ENCODE measurements at regions not wholly inside any gene's neighbourhood (a gene's known extent, or its start where the extent isn't known, plus 50 kb on each side); places are given as distances from the start of the nearest gene placed in this dataset.
"Not testable (repeated sequence)": the region's sequence is repeated elsewhere in the genome, so short reads cannot be mapped to it uniquely, and the experiment has no call there.

DNA sequence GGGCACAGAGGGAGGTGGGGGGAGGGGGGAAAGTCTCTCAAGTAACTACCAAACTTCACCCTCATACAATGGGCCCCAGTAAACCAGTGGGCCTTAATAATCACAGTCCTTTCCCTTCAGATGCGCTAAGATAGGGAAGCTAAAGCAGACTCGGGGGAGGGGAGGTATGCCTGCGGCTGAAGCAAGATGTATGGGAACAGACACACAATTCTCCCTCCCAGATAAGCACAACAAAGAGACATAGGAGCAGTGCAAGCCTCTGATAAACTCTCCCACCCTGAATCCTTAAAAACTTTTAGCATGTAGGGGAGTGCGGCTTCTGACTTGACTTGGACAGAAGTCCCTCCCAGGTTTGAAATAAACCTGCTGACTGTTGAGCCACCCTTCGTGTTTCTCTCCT, 54.7 kb downstream of the PROP1 start:
- not testable (repeated sequence) for DNase-seq

DNA sequence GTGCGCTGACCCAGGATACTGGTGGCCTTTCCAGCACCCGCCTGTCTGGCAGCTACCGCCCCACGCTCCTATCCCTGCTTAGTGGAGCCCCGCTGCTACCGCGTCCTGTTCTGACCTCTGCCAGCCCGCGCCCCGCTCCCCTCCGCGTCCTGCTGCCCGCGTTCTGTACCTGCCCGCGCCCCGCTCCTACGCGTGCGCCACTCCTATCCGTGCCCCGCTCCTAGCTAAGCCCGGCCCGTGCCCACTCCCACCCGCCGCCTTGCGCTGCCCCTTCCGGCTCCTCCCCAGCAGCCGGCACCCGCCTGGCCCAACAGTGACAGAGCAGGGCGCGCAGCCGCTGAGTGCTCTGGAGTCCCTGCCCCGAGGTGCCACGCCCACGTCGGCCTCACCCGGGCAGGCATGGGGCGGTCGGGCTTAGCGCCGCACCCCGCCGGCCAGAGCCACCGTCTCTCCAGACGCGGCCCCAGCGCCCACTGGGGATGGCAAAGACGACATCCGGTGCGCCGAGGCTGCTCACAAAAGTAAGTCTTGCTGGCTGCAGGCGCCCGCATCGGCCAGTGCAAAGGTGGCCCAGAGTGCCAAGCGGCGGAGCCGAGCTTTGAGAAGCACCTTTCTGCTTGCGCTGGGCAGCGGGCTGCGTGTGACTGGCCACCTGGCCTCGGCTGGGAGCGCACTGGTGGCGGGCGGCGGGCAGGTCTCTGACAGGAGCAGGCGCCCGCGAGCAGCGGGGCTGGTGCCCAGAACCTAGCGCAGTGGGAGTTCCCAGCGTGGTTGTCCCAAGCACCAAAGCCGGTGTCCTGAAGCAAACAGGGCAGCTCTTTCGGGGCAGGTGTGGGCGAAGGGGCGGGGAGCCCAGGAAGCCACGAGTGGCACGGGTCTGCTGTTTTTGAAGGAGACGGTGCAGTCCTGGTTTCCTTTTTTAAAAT, 56.5 kb downstream of the PROP1 start:
- peak; percentile 15 for DNase-seq

DNA sequence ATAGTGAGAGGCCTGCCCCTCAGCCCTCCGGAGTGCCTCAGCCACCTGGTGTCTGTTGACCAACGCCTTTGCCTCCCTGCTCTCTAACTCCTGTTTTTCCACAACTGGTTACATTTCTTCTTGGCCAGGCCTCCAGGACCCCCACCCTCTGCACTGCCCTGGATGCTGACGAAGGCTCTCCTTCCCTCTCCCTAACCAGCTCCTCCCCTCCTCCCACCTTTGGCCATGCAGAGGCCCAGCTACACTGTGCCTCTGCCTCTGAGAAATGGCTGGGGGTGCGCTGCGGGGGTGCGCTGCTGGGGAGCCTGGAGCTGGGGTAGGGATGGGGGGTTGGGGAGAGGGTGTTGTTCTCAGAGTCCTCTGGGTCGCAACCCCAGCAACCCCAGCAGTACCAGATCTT, 57.3 kb downstream of the PROP1 start:
- not testable (repeated sequence) for DNase-seq

DNA sequence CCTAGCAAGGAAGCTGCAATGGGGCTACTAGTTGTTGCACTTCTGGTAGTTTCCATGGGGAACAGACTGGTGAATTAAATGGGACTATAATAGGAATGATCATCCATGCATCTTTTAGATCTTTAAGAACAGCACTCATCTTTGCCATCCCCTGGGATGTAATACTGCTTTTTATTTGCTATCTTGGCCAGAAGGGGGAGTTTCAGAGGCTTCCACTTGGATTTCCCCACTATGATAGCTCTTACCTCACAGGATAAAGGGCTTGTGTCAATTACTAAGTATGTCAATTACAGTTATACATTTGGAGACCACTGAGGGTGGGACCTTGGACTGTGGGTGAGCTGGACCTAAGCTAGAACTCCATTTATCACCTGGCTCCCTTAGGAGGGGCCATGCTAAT, 61.8 kb downstream of the PROP1 start:
- not testable (repeated sequence) for DNase-seq

DNA sequence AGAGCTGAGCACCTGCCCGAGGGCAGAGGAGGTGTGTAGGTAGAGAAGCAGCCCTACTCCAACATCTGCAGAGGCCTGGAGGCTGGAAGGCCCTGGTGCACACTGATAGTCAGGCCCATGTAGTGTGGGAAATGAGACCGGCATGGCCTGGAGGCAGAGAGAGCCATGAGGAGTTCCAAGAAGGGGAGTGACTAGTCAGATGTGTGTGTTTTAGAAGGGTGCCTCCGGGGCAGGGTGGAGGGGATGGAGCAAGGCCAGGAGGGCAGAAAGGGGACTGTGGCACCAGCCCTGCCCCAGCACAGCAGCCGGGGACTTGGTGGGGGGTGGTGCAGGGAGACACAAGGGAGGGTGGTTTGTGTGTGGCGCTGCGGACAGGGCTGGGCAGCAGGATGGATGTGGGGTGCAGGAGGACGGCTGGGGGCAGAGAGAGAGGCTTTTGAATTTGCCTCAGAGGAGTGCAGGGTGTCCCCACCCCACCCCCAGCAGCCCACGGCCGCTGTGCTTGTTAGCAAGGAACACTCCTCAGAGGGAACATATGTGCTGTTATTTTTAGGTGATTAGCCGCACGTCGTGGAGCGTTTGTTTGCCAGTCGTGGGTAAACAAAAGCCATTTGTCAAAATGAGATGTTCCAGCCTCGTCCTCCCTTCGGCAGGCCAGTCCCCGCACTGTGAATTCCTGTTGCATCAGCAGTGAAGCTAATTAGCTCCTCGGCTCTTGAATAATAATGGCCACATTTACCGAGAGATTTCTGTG, 65.6 kb downstream of the PROP1 start:
- peak; percentile 18 for DNase-seq

DNA sequence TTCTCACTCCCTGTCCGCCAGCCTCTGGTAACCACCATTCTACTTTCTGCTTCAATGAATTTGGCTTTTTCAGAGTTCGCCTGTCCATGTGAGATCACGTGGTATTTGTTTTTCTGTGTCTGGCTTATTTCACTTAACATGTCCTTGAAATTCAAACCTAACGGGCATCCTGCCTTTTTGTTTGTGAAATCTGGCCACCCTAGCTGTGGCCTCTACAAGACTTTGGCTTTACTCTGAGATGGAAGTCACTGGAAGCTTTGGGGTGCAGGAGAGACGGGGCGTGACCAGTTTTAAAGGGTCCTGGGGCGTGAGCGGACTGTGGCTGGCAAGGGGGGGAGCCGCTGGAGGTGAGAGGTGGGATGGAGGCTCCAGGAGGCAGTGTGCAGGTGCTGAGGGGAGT, 66.4 kb downstream of the PROP1 start:
- not testable (repeated sequence) for DNase-seq

DNA sequence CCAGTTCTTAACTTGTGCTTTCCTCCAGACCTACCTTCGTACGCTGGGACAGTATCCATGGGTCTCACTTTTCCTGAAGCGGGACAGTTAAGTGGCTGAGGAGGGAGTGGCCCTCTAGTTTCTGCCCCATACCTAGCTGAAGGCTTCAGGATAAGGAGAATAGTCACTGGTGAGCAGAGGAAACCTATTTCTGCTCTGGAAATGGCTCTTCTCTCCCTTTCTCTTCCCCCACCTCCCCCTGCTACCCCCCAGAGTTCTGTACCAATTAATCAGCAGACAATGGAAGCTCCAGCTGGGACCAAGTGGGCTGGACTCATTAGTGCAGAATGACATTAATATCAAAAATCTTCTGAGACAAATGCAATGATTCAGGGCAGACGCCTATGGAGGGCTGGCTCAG, 68.5 kb downstream of the PROP1 start:
- DNase-seq = not testable (repeated sequence)

DNA sequence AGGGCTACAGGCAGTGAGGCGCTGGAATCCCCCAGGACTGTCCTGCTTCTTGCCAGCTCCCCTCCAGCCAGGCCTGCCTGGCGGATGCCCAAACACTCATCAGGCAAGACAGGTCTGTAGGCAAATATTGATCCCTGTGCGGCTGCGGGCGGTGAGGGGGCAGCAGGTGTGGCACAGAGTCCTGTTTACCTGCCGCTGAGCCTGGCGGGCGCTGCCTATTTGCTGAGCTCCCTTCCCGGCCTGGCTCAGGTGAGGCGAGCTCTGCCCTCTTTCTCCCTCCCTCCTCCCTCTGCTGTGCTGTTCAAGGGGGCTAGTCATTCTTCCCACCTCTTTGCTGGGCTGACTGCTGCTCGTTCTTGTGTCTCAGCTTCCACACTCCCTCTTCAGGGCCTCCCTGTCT, 71.5 kb downstream of the PROP1 start:
- not testable (repeated sequence) for DNase-seq

DNA sequence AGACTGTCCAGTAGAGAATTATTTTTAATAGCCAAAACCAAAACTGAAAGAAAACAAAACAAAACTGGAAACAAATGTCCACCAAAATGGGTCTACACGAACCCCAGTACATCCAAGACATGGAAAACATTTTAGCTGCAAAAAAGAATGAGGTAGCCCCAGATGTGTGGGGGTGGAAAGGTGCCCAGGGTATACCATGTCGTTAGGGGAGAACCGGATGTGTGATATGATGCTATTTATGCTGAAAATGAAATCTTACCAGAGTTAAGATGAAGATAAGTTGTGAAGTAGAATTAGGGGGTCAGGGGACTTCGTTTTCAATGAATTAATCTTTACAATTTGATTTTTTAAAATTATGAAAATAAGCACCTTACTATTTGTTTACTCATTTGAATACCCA, 72.2 kb downstream of the PROP1 start:
- DNase-seq = not testable (repeated sequence)

DNA sequence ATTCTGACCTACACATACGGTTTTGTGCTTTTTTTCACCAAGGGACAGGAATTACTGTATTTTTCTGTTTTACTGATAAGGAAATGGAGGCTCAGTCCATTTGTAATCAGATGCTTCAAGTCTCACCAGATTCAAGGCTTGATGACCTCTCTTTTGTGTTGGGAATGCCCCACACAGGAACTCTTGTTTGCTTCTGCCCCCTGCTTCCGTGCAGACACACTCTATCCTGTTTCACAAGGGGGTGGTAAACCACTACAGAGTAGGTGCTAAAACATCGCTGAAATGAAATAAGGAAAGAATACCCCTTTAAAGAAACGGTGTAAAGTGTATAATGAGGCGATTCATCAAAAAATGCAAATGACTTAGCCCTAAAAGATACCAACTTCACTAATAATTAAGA, 72.9 kb downstream of the PROP1 start:
- DNase-seq = not testable (repeated sequence)

DNA sequence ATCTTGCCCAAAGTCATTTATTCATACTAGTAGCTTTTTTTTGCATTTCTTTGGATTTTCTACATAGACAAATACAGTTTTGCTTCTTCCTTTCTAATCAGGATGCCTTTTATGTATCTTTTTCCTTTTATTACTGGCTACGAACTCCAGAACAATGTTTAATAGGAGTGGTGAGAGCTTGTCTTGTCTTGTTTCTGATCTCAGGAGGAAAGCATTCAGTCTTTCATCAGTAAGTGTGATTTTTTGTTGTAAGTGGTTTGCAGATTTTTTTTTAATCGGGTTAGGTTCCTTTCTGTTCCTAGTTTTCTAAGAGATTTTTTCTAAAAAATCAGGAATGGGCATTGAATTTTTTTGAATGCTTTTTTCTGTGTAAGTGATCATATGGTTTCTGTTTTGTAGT, 86.8 kb downstream of the PROP1 start:
- DNase-seq = not testable (repeated sequence)

DNA sequence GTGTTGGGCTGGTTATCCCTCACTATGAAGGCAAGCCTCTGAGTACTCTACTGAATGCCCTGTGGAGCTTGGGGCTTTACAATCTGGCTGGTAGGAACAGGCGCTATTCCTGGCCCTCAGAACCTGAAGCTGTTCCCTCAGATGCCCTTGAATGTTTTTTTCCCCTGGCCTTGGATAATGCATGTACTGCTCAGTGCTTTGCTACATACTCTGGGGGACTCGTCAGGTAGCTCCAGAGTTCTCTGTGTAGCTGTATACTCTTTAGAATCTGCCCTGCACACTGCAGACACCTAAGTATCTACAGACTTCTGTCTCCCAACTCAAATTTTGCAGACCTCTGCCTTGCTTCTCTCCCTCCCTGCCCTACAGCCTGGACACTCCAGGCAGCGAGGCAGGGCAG, 93.2 kb downstream of the PROP1 start:
- DNase-seq = not testable (repeated sequence)

DNA sequence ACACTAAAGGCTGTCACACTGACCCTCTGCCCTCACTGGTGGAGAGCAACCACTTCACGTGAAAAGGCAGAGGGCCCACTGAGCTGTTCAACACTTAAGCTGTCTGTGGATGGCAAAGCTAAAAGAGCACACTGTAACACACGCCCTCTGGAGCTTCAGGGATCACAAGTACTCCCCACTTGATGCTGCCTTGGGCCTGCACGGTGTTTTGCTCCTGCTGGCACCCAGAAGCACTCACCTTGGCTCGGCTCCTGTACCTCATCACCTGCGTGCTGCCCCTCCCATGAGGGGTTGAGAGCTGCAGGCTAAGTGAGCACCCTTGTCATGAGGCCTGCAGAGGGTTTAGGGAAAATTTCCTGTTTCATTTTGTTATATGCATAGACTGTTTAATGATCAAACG, 96.0 kb downstream of the PROP1 start:
- not testable (repeated sequence) for DNase-seq

DNA sequence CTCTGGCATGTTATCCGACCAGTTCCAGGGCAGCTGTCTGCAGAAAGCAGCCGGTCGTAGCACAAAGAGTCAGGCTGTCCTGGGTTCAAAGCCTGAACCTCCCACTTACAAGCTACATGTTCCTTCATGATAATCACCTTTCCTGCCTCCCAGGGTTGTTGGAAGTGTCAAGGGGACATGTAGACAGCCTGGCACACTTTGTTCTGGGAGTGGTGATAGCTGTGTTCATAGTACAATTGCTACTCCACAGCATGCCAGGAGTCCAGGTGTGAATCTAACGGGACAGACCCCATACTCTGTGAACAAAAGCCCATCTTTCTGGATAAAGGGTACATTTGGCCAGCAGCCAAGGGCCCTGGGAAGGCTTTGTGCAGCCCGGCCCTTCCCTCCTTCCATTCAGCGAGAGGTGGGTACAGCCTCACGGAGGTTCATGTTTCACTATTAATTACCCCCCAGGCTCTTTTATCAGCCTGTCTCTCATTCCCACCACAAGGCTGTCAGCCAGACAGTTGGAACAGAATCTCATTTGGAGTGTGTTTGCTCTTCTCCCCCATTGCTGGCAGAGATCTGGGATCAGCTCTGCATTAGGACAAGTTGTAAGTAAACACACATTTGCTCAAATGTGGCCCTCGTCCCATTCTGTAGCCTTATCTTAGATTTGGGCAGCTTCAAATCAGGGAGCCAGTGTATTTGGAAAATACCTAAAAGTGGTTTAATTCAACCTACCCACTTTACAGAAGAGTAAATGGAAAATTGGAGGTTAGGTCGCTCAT, 101.2 kb downstream of the PROP1 start:
- DNase-seq = not testable (repeated sequence)

DNA sequence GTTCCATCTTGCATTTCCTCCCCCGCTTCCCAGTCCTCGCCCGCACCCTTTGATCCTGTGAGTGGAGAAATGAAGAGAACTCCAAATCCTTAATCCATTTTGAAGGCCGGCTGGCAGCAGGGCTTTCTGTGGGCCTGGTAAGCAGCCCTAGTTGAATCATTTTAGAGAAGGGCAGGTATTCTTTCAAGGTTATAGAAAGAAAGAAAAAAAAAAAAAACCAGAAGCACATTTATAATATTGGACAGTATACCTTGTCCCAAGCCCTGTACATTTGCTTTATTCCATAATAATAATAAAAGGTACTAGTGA, 103.7 kb downstream of the PROP1 start:
- DNase-seq = not testable (repeated sequence)

DNA sequence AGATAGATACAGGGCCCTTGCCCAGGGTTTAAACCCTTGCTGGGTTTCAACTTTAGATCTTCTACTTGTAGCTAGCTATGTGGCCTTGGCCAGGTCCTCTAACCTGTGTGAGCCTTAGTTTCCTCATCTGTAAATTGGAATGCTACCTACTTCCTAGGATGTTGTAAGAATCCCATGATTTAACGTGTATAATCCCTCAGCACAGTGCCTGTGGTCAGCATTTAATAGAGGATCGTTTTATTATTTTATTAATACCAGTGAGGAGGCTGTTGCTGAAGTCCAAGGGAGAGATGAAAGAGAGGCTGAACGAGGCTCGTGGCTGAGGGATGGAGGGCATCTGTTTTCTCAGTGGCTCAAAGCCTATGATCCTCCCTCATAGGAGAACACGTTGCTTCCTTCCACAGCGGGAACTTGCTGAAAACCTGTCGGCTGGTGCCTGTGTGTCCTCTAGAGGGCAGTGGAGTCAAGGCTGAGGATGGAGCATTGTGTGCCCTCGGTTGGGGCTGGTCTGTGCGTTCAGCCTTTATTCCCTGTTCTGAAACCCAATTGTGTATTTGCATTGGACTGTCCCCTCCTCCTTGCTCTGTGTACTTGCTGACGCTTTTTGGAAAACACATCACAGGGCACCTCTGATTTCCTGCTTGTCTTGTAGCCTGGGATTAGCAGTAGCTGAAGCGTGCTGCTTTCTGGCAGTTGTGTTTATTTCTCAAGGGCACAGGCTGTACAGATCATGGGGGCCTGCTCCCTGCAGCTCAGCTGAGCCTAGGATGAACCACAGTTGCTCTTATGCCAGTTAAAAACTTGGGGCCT, 104.3 kb downstream of the PROP1 start:
- not testable (repeated sequence) for DNase-seq

DNA sequence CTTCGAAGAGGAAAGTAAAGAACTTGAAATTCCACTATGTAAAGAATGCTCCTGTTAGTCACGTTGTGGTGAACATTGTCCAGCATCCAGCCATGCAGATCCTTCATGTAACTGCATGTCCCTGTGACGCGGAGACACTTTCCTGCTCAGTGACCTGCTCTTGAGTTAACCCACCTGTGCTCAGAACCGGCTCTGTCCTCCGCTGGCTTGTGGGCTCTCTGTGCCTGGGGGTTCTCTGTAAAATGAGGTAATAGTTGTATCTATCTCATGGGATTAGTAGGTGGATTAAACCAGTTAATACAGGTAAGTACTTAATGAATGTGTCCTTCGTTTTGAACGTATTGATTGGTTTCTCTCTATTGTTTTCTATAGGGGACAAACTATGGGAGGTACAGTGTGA, 100.6 kb upstream of the FAM153A start:
- DNase-seq = not testable (repeated sequence)

DNA sequence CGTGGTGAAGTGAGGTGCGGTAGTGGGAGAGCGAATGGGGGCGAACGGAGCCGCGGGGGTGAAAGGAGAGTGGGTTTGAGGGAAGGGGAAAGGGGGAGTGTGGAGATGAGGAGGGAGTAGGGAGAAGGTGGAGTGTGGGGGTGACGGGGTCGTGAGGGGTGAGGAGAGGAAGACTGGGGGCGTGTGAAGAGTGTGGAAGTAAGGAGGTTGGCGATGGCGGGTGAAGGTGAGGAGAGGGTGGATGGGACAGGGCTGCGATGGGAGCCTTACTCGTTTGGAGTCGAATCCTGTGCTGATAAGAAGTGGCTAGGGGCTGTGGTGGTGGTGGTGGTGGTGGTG, 93.2 kb upstream of the FAM153A start:
- not testable (repeated sequence) for DNase-seq

DNA sequence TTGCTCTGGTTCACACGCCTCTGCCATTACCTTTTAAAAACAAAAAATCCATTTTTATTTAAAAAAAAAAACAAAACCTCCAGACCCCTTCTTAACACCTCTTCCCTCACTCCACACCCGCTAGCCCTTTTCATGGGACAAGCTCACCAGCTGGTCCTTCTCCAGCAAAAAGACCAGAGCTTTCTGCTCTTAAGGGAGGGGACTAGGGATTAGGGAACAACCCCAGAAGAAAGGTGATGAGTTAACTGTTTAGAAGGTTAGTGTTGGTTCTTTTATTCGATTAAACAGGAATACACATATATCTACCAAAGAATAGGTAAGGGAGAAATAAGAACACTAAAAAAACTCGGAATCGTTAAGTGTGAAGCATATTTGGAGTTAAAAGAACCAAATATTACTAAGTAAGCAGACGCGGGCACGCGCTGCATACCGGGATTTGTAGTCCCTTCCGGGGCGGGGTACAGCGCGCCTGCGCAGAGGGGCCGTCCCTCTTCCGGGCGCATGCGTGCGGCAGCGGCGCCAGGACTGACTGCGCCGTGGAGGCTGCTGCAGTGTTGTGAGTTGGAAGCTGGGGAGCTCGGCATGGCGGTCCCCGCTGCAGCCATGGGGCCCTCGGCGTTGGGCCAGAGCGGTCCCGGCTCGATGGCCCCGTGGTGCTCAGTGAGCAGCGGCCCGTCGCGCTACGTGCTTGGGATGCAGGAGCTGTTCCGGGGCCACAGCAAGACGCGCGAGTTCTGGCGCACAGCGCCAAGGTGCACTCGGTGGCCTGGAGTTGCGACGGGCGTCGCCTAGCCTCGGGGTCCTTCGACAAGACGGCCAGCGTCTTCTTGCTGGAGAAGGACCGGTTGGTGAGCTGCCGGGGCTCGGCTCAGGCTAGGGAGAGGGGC, 92.6 kb upstream of the FAM153A start:
- DNase-seq = not testable (repeated sequence)

DNA sequence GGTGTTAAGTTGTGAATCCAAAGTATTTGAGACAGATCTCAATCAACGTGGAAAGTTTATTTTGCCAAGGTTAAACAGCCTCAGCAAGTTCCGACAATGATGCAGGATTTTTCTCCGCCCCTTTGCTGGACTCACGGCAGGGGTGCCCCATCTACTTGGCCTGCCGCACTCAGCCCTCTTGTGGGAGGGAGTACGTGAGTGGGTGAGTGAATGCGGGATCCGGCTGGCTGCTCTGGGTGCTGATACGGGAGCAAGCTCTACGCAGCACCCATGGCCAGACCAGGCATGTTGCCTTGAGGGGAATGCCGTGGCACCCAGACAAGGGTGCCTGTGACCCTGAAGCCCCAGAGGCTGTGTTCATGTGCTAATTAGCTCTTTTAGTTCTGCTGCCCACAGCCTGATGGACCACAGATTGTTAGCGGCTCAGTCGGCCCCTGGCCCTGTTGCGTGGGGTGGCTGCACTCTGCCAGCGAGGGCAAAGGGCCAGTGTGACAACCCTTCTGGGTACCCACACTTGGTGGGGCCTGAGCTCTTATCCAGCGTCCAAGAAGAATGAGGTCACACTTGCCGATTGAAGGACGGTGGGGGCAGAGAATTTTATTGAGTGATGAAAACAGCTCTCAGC, 81.2 kb upstream of the FAM153A start:
- not testable (repeated sequence) for DNase-seq

DNA sequence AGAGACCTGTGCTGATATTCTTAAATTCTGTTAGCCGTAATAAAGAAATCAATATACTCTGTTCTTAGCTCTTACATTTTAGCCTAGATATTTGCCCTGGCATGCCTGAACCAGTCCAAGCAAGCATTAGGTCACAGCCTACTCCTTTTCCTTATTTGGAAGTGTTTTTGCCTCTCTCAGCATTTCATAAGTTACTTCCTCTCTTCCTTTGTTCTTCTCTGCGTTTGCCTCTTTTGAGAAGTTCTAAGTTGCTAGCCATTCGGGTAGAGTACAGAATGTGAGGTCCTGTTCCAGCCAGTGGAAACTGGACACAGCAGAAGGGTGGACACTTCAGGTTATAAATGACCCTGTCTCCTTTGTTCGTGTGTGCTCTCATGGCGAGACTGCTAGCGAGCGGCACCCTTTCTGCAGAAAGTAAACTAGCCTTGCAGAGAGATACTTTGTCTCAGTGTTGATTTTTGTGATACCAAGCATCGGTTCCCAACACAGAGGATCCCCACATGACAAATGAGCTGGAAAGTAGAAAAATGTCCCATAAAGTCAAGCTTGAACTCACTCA, 75.0 kb upstream of the FAM153A start:
- not testable (repeated sequence) for DNase-seq

All from NCI-H2171 treated with DMSO at 0.1 percent for 48 hours (cell line).